Upper lobe of right lung (tissue), 1 donor: ENCODE measurements at regions not wholly inside any gene's neighbourhood (a gene's known extent, or its start where the extent isn't known, plus 50 kb on each side); places are given as distances from the start of the nearest gene placed in this dataset.

ENCODE experiments used
- ATAC-seq: fragments of 200-7000 bp; cut with Tn5 transposase; one replicate; pipeline ENCODE4 v1.9.1; 2020; ENCODE audit warnings: mild to moderate bottlenecking, moderate library complexity
- DNase-seq: peaks from one replicate; pipeline ENCODE4 v3.0.0-alpha.2; 2020
- H3K27ac ChIP-seq: fragments of 200-600 bp; one replicate; pipeline ENCODE4 v1.8.0; 2022
- H3K27me3 ChIP-seq: fragments of 200-600 bp; one replicate; pipeline ENCODE4 v1.8.0; 2022; ENCODE audit warnings: mild to moderate bottlenecking
- H3K36me3 ChIP-seq: fragments of 200-600 bp; one replicate; pipeline ENCODE4 v1.8.0; 2022
- H3K4me1 ChIP-seq: fragments of 200-600 bp; one replicate; pipeline ENCODE4 v1.8.0; 2022
- H3K4me3 ChIP-seq: fragments of 200-600 bp; one replicate; pipeline ENCODE4 v1.8.0; 2022; ENCODE audit warnings: mild to moderate bottlenecking
- H3K9me3 ChIP-seq: fragments of 200-600 bp; one replicate; pipeline ENCODE4 v1.8.0; 2022
- CTCF ChIP-seq: fragments of 200-600 bp; IDR thresholded peaks from one replicate; pipeline ENCODE4 v1.8.0; 2022; ENCODE audit warnings: antibody characterized with exemption
- intact Hi-C: fragments of 100-400 bp; cut with DNase I; formaldehyde crosslinking; loops from one replicate; pipeline ENCODE4 v1.11.0; 2022
- donor health status: DM: no; HTN: yes; CAD: no; lungs with severe emphysema.

DNA sequence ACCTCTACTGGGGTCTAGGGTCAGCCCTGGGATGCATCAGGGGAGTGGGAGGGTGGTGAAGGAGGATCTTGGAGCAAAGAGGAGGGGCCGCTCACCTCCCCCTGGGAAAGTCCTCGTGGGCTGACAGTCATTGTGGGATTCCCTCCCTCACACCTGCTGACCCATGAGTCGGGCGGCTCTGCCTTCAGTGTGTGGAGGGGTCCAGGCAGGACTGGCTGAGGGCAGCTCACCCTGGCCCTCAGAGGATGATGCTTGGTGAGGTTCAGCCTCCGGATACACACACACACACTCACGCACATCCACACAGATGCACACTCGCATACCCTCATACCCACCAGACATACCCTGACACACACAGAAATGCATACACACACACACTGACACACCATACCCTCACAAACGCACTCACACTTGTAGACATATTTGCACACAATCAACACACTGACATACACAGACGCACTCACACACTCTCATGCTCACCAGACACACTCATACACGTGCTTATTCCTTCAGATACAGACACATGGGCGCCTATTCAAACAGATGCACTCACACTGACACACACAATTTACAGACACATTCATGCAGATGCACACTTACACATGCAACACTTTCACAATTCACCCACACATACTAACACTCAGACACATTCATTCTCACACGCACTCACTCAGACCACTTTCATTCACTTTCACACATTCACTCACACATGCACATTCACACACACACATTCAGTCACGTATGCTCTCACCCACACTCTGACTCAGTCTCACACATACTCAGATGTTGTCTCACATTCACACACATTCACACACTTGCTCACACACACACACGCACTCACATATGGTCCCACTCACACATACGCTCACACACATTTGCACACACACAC, 105.1 kb upstream of the RPL38 start:
- TF ChIP-seq CTCF: no peak
- H3K4me3 ChIP-seq: no peak overlapping the region
- DNase-seq (peak; percentile 30), ATAC-seq (no peak)
- no peak overlapping the region for H3K27ac ChIP-seq
- H3K27me3 ChIP-seq: peaks cover 15% of the 10 kb centered on the region
- no peaks in the 10 kb centered on the region for H3K4me1 ChIP-seq
- H3K36me3 ChIP-seq: no peaks in the 10 kb centered on the region
- intact Hi-C loops: no loop called here
- no peaks in the 10 kb centered on the region for H3K9me3 ChIP-seq

DNA sequence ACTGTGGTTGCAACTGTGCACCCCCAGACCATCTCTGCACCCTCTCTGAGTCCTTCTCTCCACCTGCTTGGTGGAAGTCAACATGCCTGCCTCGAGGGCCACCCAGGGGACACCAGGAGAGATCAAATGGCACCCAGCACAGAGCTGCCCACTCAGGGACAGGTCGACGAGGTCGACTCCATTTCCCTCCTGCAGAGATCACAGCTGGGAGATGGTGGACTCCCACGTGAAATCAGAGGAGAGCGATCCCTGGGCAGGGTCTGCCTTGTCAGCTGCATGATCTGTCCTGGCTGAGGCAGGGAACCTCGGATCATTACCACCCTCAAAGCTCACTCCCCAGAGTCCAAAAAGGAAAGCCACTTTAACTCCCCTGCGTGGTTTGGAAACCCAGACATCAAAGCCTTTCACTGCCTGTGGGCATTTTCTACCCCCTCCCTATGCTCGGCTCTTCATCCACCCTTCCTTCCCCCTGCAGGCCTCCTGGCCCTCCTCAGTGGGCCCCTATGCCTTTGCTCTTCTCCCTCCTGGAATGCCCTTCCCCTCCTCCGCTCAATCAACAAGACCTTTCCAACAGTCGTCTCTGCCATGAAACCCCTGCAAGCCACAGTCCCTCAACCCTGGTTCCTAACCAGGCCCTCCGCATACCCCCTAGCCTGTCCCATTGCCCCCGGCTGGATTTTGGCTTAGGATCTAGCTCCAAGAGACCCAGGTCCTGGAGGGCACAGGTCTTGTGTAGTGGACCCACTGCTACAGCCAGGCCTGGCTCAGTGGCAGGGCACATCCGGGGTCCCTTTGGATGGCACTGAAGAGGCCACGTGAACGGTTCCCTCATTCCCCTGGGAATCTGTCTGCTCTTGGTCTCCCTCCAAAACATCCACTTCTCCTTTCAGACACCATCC, 103.8 kb upstream of the RPL38 start:
- Histone ChIP-seq H3K27me3 (peaks cover 15% of the 10 kb centered on the region), H3K36me3 (no peaks in the 10 kb centered on the region), H3K4me1 (no peaks in the 10 kb centered on the region), H3K9me3 (no peaks in the 10 kb centered on the region), H3K4me3 (no peak overlapping the region), H3K27ac (no peak overlapping the region)
- intact Hi-C loops: no loop called here
- no peak for TF ChIP-seq CTCF
- no peak for ATAC-seq
- DNase-seq: peak; percentile 48

- no peak for ATAC-seq
- no peaks in the 10 kb centered on the region for H3K9me3 ChIP-seq
- TF ChIP-seq CTCF: no peak
- no peaks in the 10 kb centered on the region for H3K36me3 ChIP-seq
- no peak overlapping the region for H3K4me3 ChIP-seq
- no peak for DNase-seq
- no peaks in the 10 kb centered on the region for H3K4me1 ChIP-seq
- no peak overlapping the region for H3K27ac ChIP-seq
- H3K27me3 ChIP-seq: peaks cover 20% of the 10 kb centered on the region
- intact Hi-C loops: no loop called here
These were observed 98.6 kb upstream of the RPL38 start for GRCh38 chr17:74104921-74105320.

DNA sequence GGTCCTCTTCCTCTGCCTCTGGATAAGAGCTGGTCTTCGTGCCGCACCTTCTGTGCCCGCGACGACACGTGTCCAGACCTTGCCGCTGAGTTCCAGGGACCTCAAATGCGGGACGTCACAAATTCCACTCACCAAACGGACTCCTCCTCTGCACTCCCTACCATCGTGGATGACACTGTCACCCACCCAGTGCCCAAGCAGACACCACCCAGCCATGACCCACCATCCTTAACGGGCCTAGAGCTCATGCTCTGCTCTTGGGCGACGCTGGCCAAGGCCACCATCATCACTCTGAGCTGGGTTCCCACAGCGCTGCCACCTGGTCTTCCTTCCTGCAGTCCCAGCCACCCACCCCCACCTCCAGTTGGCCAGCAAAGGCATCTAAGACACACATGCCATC, 96.4 kb upstream of the RPL38 start:
- no peaks in the 10 kb centered on the region for H3K9me3 ChIP-seq
- no peak for TF ChIP-seq CTCF
- H3K4me1 ChIP-seq: no peaks in the 10 kb centered on the region
- H3K36me3 ChIP-seq: no peaks in the 10 kb centered on the region
- peaks cover 25% of the 10 kb centered on the region for H3K27me3 ChIP-seq
- intact Hi-C loops: no loop called here
- no peak for DNase-seq
- no peak for ATAC-seq
- H3K27ac ChIP-seq: no peak overlapping the region
- no peak overlapping the region for H3K4me3 ChIP-seq

GRCh38 chr17:74108126-74108705, 95.3 kb upstream of the RPL38 start:
- no peak for TF ChIP-seq CTCF
- no peak overlapping the region for H3K4me3 ChIP-seq
- ATAC-seq (no peak), DNase-seq (no peak)
- peaks cover 19% of the 10 kb centered on the region for H3K27me3 ChIP-seq
- no peaks in the 10 kb centered on the region for H3K36me3 ChIP-seq
- intact Hi-C loops: no loop called here
- H3K27ac ChIP-seq: no peak overlapping the region
- H3K9me3 ChIP-seq: no peaks in the 10 kb centered on the region
- H3K4me1 ChIP-seq: no peaks in the 10 kb centered on the region
